HL-60 (cell line): ENCODE measurements at regions not wholly inside any gene's neighbourhood (a gene's known extent, or its start where the extent isn't known, plus 50 kb on each side); places are given as distances from the start of the nearest gene placed in this dataset.

Experiments
- GABPA ChIP-seq: IDR thresholded peaks from 2 replicates; pipeline ENCODE4 v1.6.1; 2012; ENCODE audit warnings: low read depth
- POLR2AphosphoS5 ChIP-seq: IDR thresholded peaks from 2 replicates; pipeline ENCODE4 v1.6.1; 2012; ENCODE audit warnings: low read depth
- REST ChIP-seq: IDR thresholded peaks from 2 replicates; pipeline ENCODE4 v1.6.1; 2012; ENCODE audit warnings: low read depth; ENCODE audit not compliant: insufficient replicate concordance
- SPI1 ChIP-seq: IDR thresholded peaks from 2 replicates; pipeline ENCODE4 v1.6.1; 2012; ENCODE audit warnings: low read depth, mild to moderate bottlenecking, borderline replicate concordance
- TF ChIP-seq, protein P1 (sequence below): IDR thresholded peaks from one replicate; pipeline ENCODE4 v1.5.1; 2011; ENCODE audit warnings: low read length, control low read depth, inconsistent platforms; ENCODE audit not compliant: insufficient read depth

- TF ChIP-seq, protein P1, sequence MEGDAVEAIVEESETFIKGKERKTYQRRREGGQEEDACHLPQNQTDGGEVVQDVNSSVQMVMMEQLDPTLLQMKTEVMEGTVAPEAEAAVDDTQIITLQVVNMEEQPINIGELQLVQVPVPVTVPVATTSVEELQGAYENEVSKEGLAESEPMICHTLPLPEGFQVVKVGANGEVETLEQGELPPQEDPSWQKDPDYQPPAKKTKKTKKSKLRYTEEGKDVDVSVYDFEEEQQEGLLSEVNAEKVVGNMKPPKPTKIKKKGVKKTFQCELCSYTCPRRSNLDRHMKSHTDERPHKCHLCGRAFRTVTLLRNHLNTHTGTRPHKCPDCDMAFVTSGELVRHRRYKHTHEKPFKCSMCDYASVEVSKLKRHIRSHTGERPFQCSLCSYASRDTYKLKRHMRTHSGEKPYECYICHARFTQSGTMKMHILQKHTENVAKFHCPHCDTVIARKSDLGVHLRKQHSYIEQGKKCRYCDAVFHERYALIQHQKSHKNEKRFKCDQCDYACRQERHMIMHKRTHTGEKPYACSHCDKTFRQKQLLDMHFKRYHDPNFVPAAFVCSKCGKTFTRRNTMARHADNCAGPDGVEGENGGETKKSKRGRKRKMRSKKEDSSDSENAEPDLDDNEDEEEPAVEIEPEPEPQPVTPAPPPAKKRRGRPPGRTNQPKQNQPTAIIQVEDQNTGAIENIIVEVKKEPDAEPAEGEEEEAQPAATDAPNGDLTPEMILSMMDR: no peak
- TF ChIP-seq REST (no peak), POLR2AphosphoS5 (no peak), GABPA (no peak), SPI1 (no peak)
Measured at GRCh38 chr10:46198516-46198915, 88.3 kb upstream of the ANTXRL start.
